GM21390 (cell line): ENCODE measurements at regions not wholly inside any gene's neighbourhood (a gene's known extent, or its start where the extent isn't known, plus 50 kb on each side); places are given as distances from the start of the nearest gene placed in this dataset.

ENCODE experiments used
- ATAC-seq: cut with Tn5 transposase; IDR thresholded peaks from one replicate; pipeline ENCODE4 v1.9.1; 2021; ENCODE audit not compliant: unreplicated experiment

GRCh38 chr5:89260254-89260653 is 377.3 kb upstream of the MEF2C start:
- no peak for ATAC-seq

DNA sequence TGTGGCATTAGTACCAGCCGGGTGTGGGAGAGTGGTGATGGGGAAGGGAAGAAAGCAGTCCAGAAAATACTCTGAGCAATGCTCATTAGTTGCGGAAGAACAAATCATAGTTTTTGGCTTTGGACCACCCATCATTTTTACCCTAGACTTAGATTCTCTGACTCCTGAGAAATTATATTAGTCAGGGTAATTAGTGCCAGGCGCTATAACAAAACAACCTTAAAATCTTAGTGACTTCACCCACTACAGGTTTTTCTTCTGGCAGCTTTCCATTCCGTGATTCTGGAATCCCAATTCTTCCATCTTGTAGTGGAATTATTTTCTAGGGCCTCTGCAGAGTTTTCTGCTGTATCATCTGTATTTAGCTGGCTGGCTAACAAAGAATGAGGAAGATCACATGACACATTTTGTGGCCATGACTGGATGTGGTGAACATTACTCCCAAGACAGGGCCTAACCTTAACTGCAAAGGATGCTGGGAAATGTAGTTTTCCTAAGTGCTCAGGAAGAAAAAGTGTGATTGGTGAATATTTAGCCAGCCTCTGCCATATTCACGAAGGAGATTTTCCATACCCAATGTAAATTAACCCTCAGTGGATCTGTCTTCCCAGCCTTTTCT is 373.0 kb upstream of the MEF2C start:
- no peak for ATAC-seq

DNA sequence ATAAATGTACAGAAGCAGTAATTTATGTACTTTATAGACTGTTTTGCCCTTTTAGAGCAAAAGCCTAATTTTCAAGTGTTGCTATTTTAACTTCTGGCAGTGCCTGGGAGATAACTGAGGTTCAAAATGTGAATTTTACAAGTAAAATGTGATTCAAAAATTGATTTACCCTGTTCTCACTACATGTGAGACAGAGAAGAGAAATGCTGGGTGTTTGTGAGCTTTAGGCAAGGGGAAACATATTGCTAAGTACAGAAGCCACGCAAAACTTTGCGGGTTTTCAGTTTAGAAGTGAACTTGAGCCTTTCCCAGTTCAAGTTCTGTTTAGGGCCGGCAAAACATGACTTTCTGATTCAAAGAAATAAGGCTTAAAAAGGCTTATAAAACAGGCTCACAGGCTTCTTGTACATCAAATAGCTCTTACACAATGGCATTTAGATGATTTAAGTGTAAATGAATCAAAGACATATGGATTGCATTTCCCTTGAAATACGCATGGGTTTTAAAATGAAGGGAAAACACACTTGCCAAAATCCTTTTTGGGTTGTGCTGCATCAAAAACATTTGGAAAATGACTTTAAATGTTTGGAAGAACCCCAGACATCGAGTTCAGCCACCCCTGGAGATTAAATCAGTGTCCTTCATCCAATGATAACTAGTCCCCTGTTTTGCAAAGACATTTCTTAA is 370.8 kb upstream of the MEF2C start:
- no peak for ATAC-seq

DNA sequence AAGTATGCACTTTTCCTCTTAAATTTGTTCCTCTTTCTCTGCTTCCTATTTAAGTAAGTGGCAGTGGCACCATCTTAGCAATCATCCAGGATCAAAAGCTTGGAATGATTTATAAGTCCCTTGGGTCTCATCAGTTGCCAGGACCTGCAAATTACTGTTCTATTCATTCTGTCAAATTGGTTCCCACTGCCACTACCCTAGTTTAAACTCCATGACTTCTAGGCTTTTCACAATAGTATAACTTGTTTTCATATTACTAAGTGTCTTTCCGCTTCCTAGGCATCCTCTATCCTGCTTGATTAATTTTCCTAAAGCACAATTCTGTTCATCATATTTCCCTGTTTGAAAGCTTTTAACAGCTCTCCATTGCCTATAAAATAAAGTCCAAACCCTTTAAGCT is 363.9 kb upstream of the MEF2C start:
- ATAC-seq, result no peak

DNA sequence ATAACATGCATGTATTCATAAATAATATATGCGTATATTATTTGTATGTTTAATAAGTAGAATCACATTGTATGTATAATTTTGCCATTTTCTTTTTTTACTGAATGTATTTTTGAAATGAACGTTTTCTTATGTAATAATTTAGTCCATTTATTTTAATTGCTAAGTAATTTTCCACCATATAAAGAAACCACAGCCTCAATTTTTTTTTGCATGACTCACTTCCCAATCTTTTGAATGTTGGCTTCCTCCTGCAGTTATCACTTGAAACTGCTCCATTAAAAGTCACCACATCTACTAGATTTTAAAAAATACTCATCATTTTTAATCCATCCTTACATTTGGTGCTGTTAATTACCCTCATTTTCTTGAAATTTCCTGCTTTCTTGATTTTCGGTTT is 363.3 kb upstream of the MEF2C start:
- ATAC-seq, result no peak

DNA sequence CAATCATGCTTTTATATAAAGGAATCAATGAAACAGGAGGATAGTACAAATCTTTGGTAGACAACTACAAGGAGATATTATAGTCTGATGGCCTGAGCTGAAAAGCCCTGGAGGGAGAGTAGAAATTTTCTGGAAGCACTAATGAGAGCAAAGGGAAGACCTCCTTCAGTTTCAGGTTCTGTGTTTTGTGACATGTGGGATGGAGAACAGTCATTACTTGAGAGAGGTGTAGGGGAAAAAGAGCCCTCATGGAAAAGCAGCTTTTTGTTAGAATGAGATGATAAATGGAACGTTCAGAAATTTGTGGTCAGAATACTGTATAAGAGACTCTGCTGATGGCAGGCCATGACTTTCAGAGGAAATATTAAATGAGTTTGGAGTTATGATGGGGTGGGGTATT is 360.6 kb upstream of the MEF2C start:
- no peak for ATAC-seq

DNA sequence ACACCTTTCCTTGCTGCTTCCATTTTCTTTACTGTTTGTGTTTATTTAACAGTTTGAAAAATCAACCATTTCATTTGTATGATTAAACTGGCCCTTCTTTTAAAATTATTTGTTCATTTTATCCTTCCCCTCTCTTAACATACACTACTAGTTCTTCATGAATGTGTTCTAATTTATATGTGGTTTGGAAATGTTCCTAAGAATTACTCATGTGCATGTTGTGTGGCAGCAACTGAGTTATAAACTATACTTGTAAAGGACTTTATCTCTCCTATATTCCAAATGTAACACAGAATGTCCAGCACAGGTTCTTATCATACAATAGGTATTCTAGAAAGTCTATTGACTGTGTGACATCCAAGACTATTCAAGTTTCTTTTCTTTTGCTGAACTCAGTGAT is 358.2 kb upstream of the MEF2C start:
- ATAC-seq, result no peak

DNA sequence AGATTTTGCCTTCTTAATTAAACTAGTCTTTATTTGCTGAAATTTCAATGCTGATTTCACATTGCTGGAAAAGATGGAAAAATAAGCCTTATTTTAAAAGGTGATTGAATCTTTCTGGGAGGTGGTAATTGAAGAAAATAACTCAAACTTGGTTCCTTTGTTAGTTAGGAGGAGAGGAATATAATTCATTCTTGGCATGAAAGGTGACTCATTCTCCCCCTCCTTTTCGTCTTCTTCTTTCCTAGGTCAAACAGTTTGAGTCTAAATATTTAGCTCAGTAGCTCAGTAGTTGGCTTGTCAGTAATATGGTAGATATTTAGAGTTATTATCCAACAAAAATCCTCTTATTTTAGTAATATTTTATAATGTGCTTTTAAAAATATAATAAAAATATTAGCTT is 353.9 kb upstream of the MEF2C start:
- ATAC-seq, result no peak

- ATAC-seq, result no peak
These were observed 350.5 kb upstream of the MEF2C start for GRCh38 chr5:89233462-89233861.

DNA sequence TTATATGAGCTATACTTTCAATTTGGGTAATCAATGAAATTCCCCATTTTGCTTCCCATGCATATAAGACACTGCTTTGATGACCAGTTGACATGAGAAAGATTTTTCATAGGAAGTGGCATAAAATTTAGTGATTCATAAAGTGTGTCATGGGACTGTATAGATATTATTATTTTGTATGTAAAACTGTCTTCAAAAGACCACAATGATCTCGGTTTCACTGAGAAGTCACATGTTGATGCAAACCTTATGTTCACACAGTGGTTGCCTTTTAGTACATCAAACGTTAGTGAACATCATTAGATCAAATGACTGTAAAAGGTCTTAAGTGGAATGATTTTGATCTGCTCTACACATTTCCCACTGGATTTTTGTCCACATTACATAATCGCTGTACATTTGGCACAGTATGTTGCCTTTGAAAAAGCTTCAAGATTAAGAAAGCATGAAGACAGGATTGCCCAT is 349.2 kb upstream of the MEF2C start:
- peak; percentile 95 for ATAC-seq

DNA sequence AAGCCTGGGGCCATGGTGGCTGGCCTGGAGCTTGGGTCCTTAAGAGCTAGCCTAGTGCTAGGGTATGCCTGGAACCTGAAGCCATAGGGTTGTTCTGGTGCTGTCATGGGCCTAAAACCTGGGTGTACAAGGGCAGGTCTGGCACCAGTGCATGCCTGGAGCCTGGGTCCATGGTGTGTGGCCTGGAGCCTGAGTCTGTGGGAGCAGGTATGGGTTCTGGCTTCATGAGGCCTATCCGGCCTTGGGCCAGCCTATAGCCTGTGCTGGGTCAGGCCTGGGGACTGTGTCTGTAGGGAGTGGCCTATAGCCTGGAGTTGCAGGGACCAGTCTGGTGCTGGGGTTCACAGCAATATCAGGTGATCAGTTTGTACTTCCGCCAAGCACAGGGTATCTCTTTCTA is 347.2 kb upstream of the MEF2C start:
- no peak for ATAC-seq

DNA sequence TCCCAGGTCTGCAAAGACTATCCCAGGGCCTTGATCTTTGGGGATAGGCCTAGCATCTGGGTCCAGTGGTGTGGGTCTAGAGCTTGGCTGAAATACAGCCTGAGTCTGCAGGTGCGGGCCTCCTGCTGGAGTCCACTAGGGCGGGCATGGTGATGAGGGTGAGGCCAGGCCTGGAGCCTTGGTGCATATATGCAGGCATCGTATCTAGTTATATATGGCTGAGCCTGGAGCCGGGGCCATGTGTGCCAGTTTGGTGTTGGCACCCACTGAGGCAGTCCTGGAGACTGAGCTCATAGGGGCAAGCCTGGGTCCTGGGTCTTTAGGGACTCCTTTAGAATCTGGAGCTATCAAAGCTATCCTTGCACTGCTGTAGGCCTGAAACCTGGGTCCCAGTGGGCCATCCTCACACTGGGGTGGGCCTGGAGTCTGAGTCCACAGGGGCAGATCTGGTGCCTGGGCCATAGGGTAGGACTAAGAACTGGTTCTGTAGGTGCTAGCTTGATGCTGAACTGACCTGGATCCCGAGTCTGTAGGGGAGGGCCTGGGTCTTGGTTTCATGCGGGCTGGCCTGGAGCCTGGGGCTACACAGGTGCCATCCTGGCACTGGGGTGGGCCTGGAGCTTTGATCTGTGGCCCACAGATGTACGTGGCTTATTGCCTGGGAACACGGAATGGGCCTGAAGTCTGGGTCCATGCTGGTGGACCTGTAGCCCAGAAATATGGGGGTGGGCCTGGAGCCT is 346.5 kb upstream of the MEF2C start:
- ATAC-seq, result no peak

- no peak for ATAC-seq
These were observed 345.4 kb upstream of the MEF2C start for GRCh38 chr5:89228355-89228754.

GRCh38 chr5:89218364-89218763 is 335.4 kb upstream of the MEF2C start:
- ATAC-seq, result no peak

- ATAC-seq, result no peak
These were observed 333.6 kb upstream of the MEF2C start for GRCh38 chr5:89216606-89217005.

DNA sequence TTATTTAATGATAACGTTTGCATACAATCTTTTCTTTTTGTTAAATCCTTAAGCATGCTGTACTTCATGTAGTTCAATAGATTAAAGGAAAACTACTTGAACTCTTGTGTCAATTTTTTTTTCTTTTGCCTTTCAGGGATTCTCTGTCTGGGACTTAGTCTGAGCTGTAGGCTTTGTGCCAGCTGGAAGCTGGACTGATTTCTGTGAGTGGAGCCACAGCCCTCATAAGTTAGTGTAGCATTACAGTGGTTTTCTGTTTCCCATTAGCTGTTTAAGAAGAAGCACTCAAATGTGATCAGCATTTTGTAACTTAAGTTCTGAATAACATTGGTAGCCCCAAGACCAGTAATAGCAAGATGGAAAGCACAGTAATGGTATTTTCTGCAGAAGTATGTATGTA is 330.6 kb upstream of the MEF2C start:
- ATAC-seq, result no peak

GRCh38 chr5:89211836-89212235 is 328.9 kb upstream of the MEF2C start:
- ATAC-seq, result no peak

- ATAC-seq, result no peak
These were observed 325.8 kb upstream of the MEF2C start for GRCh38 chr5:89208811-89209210.

DNA sequence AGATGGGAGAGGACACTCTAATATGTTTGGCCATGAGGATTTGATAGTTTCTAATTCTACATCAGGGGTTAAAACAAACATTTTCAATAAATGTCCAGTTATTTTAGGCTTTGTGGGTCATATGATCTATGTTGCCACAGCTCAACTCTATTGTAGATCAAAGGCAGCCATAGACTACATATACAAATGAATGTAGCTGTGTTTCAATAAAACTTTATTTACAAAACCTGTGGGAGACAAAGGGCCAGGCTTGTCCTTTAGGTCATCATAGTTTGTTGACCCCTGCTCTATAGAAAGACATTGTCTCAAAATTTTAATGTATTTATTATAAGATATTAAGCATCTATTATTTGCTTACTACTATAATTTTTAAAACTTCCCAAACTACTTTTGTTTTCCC is 325.4 kb upstream of the MEF2C start:
- no peak for ATAC-seq

DNA sequence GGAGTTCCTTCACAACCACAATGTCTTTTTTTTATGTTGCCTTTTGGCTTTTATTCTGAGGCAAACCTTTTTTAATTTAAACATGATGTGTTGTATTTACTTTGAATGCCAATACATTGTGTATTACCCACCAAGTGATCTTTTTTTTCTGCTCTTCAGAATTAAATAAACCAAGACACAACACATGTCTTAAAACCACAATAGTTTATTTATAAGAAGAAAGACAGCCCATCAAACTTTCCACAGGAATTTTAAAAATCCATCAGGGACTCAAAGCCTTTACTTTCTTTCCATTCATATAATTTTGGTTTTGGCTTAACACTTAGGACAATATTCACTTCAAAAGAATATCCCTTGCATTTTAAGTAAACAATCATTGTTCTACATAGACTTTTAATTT is 321.8 kb upstream of the MEF2C start:
- no peak for ATAC-seq

GRCh38 chr5:89203611-89204010 is 320.6 kb upstream of the MEF2C start:
- ATAC-seq, result no peak

GRCh38 chr5:89200899-89201298 is 317.9 kb upstream of the MEF2C start:
- ATAC-seq, result no peak
